ENCODE measurements at regions not wholly inside any gene's neighbourhood (a gene's known extent, or its start where the extent isn't known, plus 50 kb on each side); places are given as distances from the start of the nearest gene placed in this dataset.

- no peak for DNase-seq (ENCODE audit: low spot score)
Observed at GRCh38 chr14:101002738-101003137, 99.2 kb upstream of the RTL1 start.

GRCh38 chr14:101004176-101004575 lies 100.7 kb upstream of the RTL1 start:
- DNase-seq (ENCODE audit: low spot score): no peak

- DNase-seq (ENCODE audit: low spot score): no peak
Observed at GRCh38 chr14:101004954-101005353, 101.4 kb upstream of the RTL1 start.

GRCh38 chr14:101005447-101005846 lies 101.9 kb upstream of the RTL1 start:
- DNase-seq (ENCODE audit: low spot score): peak; percentile 87

- peak; percentile 80 for DNase-seq (ENCODE audit: low spot score)
Observed at GRCh38 chr14:101006008-101006407, 102.5 kb upstream of the RTL1 start.

GRCh38 chr14:101007004-101007614 lies 103.6 kb upstream of the RTL1 start:
- DNase-seq (ENCODE audit: low spot score): no peak

- DNase-seq (ENCODE audit: low spot score): no peak
Observed at GRCh38 chr14:101007765-101008164, 104.2 kb upstream of the RTL1 start.

- DNase-seq (ENCODE audit: low spot score): peak; percentile 87
Observed at GRCh38 chr14:101008196-101008595, 104.7 kb upstream of the RTL1 start.

- DNase-seq (ENCODE audit: low spot score): no peak
Observed at GRCh38 chr14:101008631-101009336, 105.3 kb upstream of the RTL1 start.

GRCh38 chr14:101009531-101009930 lies 106.0 kb upstream of the RTL1 start:
- no peak for DNase-seq (ENCODE audit: low spot score)

- DNase-seq (ENCODE audit: low spot score): no peak
Observed at GRCh38 chr14:101010293-101010692, 106.8 kb upstream of the RTL1 start.

GRCh38 chr14:101010835-101011234 lies 107.3 kb upstream of the RTL1 start:
- DNase-seq (ENCODE audit: low spot score): no peak

GRCh38 chr14:101017209-101017608 lies 113.7 kb upstream of the RTL1 start:
- peak; percentile 39 for DNase-seq (ENCODE audit: low spot score)

GRCh38 chr14:101017806-101018560 lies 114.5 kb upstream of the RTL1 start:
- peak; percentile 30 for DNase-seq (ENCODE audit: low spot score)

- peak; percentile 64 for DNase-seq (ENCODE audit: low spot score)
Observed at GRCh38 chr14:101018561-101019290, 115.2 kb upstream of the RTL1 start.

- no peak for DNase-seq (ENCODE audit: low spot score)
Observed at GRCh38 chr14:101019541-101019940, 116.0 kb upstream of the RTL1 start.

GRCh38 chr14:101019990-101020710 lies 116.6 kb upstream of the RTL1 start:
- peak; percentile 59 for DNase-seq (ENCODE audit: low spot score)

- peak; percentile 26 for DNase-seq (ENCODE audit: low spot score)
Observed at GRCh38 chr14:101020834-101021370, 117.4 kb upstream of the RTL1 start.

GRCh38 chr14:101022121-101022520 lies 118.6 kb upstream of the RTL1 start:
- DNase-seq (ENCODE audit: low spot score): peak; percentile 77

- DNase-seq (ENCODE audit: low spot score): peak; percentile 65
Observed at GRCh38 chr14:101022916-101023435, 119.5 kb upstream of the RTL1 start.
